Adrenal gland (tissue), 9 donors: ENCODE measurements at regions not wholly inside any gene's neighbourhood (a gene's known extent, or its start where the extent isn't known, plus 50 kb on each side); places are given as distances from the start of the nearest gene placed in this dataset.

Experiments used
- DNase-seq, 7 donors: peaks; one replicate each; pipeline ENCODE4 v3.0.0-alpha.2; 2019 to 2020
- H3K27ac ChIP-seq, 5 donors: fragments of 200-600 bp; sonication (generic) in 4 of 5; 1 replicate in 3 of 5; 2 replicates in 2 of 5; pipeline versions ENCODE4 v1.5.1 to v1.8.0; 2016 to 2020; ENCODE audit warnings: mild to moderate bottlenecking in 1 of 5
- H3K27me3 ChIP-seq: fragments of 200-600 bp; 2 replicates; pipeline ENCODE4 v1.8.0; 2021
- H3K36me3 ChIP-seq, 2 donors: fragments of 200-600 bp; replicated peaks in 1 of 2; 1 replicate in 1 of 2; 2 replicates in 1 of 2; pipeline versions ENCODE4 v1.5.1 to v1.8.0; 2018 to 2022
- H3K4me1 ChIP-seq, 2 donors: fragments of 200-600 bp; replicated peaks in 1 of 2; 1 replicate in 1 of 2; 2 replicates in 1 of 2; pipeline versions ENCODE4 v1.5.1 to v1.8.0; 2018 to 2021
- H3K4me3 ChIP-seq, 4 donors: fragments of 200-600 bp; sonication (generic) in 3 of 4; one replicate each; pipeline ENCODE4 v1.5.1; 2016 to 2018
- H3K9me3 ChIP-seq, 3 donors: fragments of 200-600 bp; sonication (generic) in 1 of 3; replicated peaks in 1 of 3; 1 replicate in 2 of 3; 2 replicates in 1 of 3; pipeline versions ENCODE4 v1.5.1 to v1.8.0; 2016 to 2021
- CTCF ChIP-seq, 6 experiments: fragments of 450-650 bp in 4 of 6; fragments of 200-600 bp in 2 of 6; sonication (generic) in 1 of 6; IDR thresholded peaks; 1 replicate in 5 of 6; 2 replicates in 1 of 6; pipeline versions ENCODE4 v1.5.1 to v1.8.0; 2016 to 2021; ENCODE audit warnings: antibody characterized with exemption in 6 of 6, mild to moderate bottlenecking in 2 of 6, moderate library complexity in 1 of 6
- POLR2A ChIP-seq, 2 donors: fragments of 450-650 bp; IDR thresholded peaks; one replicate each; pipeline ENCODE4 v1.6.1; 2017; ENCODE audit warnings: antibody characterized with exemption in 2 of 2, mild to moderate bottlenecking in 2 of 2, moderate library complexity in 1 of 2
- WGBS, 4 donors: extraction: QIAGEN DNeasy Blood & Tissue Kit in 2 of 4; methylation state at CpG; one replicate each; pipeline versions ENCODE4 v1.1.5 to v1.1.7; 2013 to 2017; 5-methylcytosine and 5-hydroxymethylcytosine counted together
- intact Hi-C, 2 donors: fragments of 100-400 bp; cut with DNase I; formaldehyde crosslinking; loops; one replicate each; pipeline versions ENCODE4 v1.14.1 to v1.15.0; 2022 to 2023
- donor health status: healthy with polysubstance abuse.
- donor health status: Bipolar disorder and iron deficiency.
- donor health status: DM: yes; HTN: yes; CAD: no.
- donor health status: DM: no; HTN: no; CAD: no.
- donor health status: DM: no; HTN: no; CAD: no.

- H3K9me3 ChIP-seq, result no peaks in the 10 kb centered on the region
- 43 to 75% (median 73%) methylated on average over 1 to 8 of the region's 8 CpGs; no CpG with 5 or more reads in 1 of the 4 donors for WGBS, 4 donors
- no peak for DNase-seq
- H3K27ac ChIP-seq, result no peak overlapping the region
- no peak overlapping the region for H3K4me3 ChIP-seq
- no peaks in the 10 kb centered on the region for H3K4me1 ChIP-seq
- TF ChIP-seq POLR2A (IDR thresholded peaks at IDR 0.05), result no peak
- TF ChIP-seq CTCF (IDR thresholded peaks at IDR 0.05), result no peak
- H3K27me3 ChIP-seq, result peaks cover 3% of the 10 kb centered on the region
- intact Hi-C loops, result no loop called here
- H3K36me3 ChIP-seq, result no peaks in the 10 kb centered on the region
Observed at GRCh38 chr20:24870881-24871280, 78.2 kb upstream of the CST7 start.

- TF ChIP-seq POLR2A (IDR thresholded peaks at IDR 0.05) (no peak), CTCF (IDR thresholded peaks at IDR 0.05) (no peak)
- Histone ChIP-seq H3K4me1 (no peaks in the 10 kb centered on the region), H3K27me3 (peaks cover 3% of the 10 kb centered on the region), H3K9me3 (no peaks in the 10 kb centered on the region), H3K27ac (no peak overlapping the region), H3K36me3 (no peaks in the 10 kb centered on the region), H3K4me3 (no peak overlapping the region)
- no peak for DNase-seq
- intact Hi-C loops, result no loop called here
- 55 to 77% (median 68%) methylated on average over 10 to 13 of the region's 13 CpGs for WGBS, 4 donors
Observed at GRCh38 chr20:24871480-24872213, 77.4 kb upstream of the CST7 start.

GRCh38 chr20:24872291-24873024 is 76.6 kb upstream of the CST7 start:
- H3K4me1 ChIP-seq, result no peaks in the 10 kb centered on the region
- DNase-seq, result no peak
- no peak overlapping the region for H3K4me3 ChIP-seq
- TF ChIP-seq POLR2A (IDR thresholded peaks at IDR 0.05), result no peak
- no peak for TF ChIP-seq CTCF (IDR thresholded peaks at IDR 0.05)
- peaks cover 3% of the 10 kb centered on the region for H3K27me3 ChIP-seq
- intact Hi-C loops, result no loop called here
- 50 to 67% (median 65%) methylated on average over 5 to 12 of the region's 12 CpGs for whole genome bisulfite sequencing, 4 donors
- no peaks in the 10 kb centered on the region for H3K9me3 ChIP-seq
- no peaks in the 10 kb centered on the region for H3K36me3 ChIP-seq
- H3K27ac ChIP-seq, result no peak overlapping the region

GRCh38 chr20:24873025-24873620 is 75.9 kb upstream of the CST7 start:
- H3K27ac ChIP-seq, result no peak overlapping the region
- H3K36me3 ChIP-seq, result no peaks in the 10 kb centered on the region
- H3K27me3 ChIP-seq, result peaks cover 3% of the 10 kb centered on the region
- TF ChIP-seq POLR2A (IDR thresholded peaks at IDR 0.05) (no peak), CTCF (IDR thresholded peaks at IDR 0.05) (no peak)
- no peak for DNase-seq
- no peaks in the 10 kb centered on the region for H3K9me3 ChIP-seq
- WGBS, 4 donors, result 57 to 79% (median 68%) methylated on average over 6 to 26 of the region's 26 CpGs
- H3K4me3 ChIP-seq, result no peak overlapping the region
- intact Hi-C loops, result no loop called here
- H3K4me1 ChIP-seq, result no peaks in the 10 kb centered on the region
